Mucosa of rectum (tissue), 2 donors: ENCODE measurements at regions not wholly inside any gene's neighbourhood (a gene's known extent, or its start where the extent isn't known, plus 50 kb on each side); places are given as distances from the start of the nearest gene placed in this dataset.

Experiments
- H3K27ac ChIP-seq, 2 donors: one replicate each; pipeline ENCODE4 v1.7.0; 2013; ENCODE audit warnings: inconsistent platforms in 2 of 2, low read depth in 2 of 2, low read length in 2 of 2
- H3K27me3 ChIP-seq, 2 donors: one replicate each; pipeline ENCODE4 v1.7.0; 2013; ENCODE audit warnings: low read length in 2 of 2; ENCODE audit not compliant: control insufficient read depth in 2 of 2, insufficient read depth in 2 of 2
- H3K36me3 ChIP-seq, 2 donors: one replicate each; pipeline ENCODE4 v1.7.0; 2013; ENCODE audit warnings: low read length in 2 of 2; ENCODE audit not compliant: control insufficient read depth in 2 of 2, insufficient read depth in 2 of 2
- H3K4me1 ChIP-seq, 2 donors: one replicate each; pipeline ENCODE4 v1.7.0; 2013; ENCODE audit warnings: low read length in 2 of 2, mild to moderate bottlenecking in 1 of 2; ENCODE audit not compliant: control insufficient read depth in 2 of 2, insufficient read depth in 2 of 2
- H3K4me3 ChIP-seq, 2 donors: one replicate each; pipeline ENCODE4 v1.7.0; 2013; ENCODE audit warnings: low read length in 2 of 2
- H3K9ac ChIP-seq, 2 donors: one replicate each; pipeline ENCODE4 v1.7.0; 2013; ENCODE audit warnings: low read length in 2 of 2, low read depth in 1 of 2, mild to moderate bottlenecking in 1 of 2
- H3K9me3 ChIP-seq, 2 donors: one replicate each; pipeline ENCODE4 v1.7.0; 2013; ENCODE audit warnings: low read length in 2 of 2; ENCODE audit not compliant: control insufficient read depth in 2 of 2
- donor health status: healthy.
- donor health status: Normal muscosa, but diverticular disease.

- Histone ChIP-seq H3K9ac (no peak overlapping the region), H3K4me3 (no peak overlapping the region), H3K27ac (no peak overlapping the region)
Measured at GRCh38 chr10:20726381-20726780, 170.7 kb downstream of the NEBL start.

DNA sequence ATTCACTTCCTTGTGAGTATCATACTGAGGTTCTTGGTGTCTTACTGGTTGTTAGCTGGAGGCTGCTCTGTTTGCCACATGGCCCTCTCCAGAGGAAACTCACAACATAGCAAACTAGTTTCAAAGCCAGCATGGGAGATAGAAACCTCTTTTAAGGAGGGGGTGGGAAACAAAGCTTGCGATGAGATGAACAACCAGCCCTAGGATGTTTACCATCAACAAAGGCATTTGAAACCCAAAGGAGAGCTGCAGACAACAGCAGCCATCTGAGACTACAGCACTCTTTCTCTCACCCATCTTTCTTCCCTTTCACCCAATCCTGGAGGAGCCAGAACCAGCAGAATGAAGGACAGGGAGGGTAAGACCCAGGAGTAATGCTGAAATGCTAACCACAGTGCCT, 182.1 kb downstream of the NEBL start:
- no peaks in the 10 kb centered on the region for H3K9me3 ChIP-seq
- no peaks in the 10 kb centered on the region for H3K27me3 ChIP-seq
- H3K9ac ChIP-seq: no peak overlapping the region
- H3K4me1 ChIP-seq: no peaks in the 10 kb centered on the region
- no peak overlapping the region for H3K27ac ChIP-seq
- no peak overlapping the region for H3K4me3 ChIP-seq
- H3K36me3 ChIP-seq: no peaks in the 10 kb centered on the region

More at GRCh38 chr10:20726381-20726780, 170.7 kb downstream of the NEBL start:
- Histone ChIP-seq H3K27me3 (no peaks in the 10 kb centered on the region), H3K36me3 (no peaks in the 10 kb centered on the region), H3K4me1 (no peaks in the 10 kb centered on the region), H3K9me3 (no peaks in the 10 kb centered on the region)

GRCh38 chr10:20714518-20714917, 182.6 kb downstream of the NEBL start:
- Histone ChIP-seq H3K27ac (no peak overlapping the region), H3K36me3 (no peaks in the 10 kb centered on the region), H3K4me3 (no peak overlapping the region), H3K9me3 (no peaks in the 10 kb centered on the region), H3K4me1 (no peaks in the 10 kb centered on the region), H3K27me3 (no peaks in the 10 kb centered on the region), H3K9ac (no peak overlapping the region)

GRCh38 chr10:20713420-20713819, 183.7 kb downstream of the NEBL start:
- H3K36me3 ChIP-seq: no peaks in the 10 kb centered on the region
- H3K9me3 ChIP-seq: no peaks in the 10 kb centered on the region
- no peak overlapping the region for H3K9ac ChIP-seq
- no peak overlapping the region for H3K4me3 ChIP-seq
- no peaks in the 10 kb centered on the region for H3K27me3 ChIP-seq
- no peak overlapping the region for H3K27ac ChIP-seq
- H3K4me1 ChIP-seq: no peaks in the 10 kb centered on the region

DNA sequence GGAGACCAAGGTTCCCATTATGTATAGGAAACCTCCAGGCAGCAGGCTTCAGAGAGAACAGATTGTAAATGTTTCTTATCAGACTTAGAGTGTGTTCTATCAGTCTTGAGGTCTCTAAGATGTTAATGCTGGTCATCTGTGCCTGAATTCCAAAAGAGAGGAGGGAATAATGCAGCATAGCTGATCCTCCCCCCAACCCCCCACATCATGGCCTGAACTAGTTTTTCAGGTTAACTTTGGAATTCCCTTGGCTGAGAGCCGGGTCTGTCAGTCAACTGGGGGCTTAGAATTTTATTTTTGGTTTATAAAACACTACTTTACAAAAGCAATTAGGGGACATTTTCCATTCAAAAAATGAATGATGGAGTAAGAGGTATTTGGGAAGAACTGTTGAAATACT, 184.3 kb downstream of the NEBL start:
- Histone ChIP-seq H3K4me1 (no peaks in the 10 kb centered on the region), H3K36me3 (no peaks in the 10 kb centered on the region), H3K9ac (no peak overlapping the region), H3K27me3 (no peaks in the 10 kb centered on the region), H3K4me3 (no peak overlapping the region), H3K9me3 (no peaks in the 10 kb centered on the region), H3K27ac (no peak overlapping the region)

DNA sequence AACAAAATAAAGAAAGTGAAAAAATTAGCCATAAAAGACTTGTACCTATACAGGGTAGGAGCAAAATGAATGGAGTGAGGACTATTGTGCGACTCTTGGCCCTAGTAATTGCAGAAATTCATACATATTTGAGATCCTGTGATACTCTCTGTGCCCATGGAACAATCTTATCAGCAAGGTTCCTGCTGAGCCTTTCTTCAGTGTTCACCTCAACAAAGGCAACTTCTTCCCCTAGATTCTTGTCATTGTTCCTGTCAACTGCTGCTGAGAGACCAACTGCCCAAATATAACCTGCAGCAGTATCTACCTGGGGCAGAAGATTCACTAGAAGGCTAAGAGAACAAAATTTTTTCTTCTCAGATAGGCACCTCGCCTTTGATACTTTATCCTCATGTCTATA, 187.4 kb downstream of the NEBL start:
- H3K9me3 ChIP-seq: no peaks in the 10 kb centered on the region
- H3K36me3 ChIP-seq: no peaks in the 10 kb centered on the region
- no peaks in the 10 kb centered on the region for H3K4me1 ChIP-seq
- H3K27me3 ChIP-seq: no peaks in the 10 kb centered on the region
- H3K9ac ChIP-seq: no peak overlapping the region
- H3K4me3 ChIP-seq: no peak overlapping the region
- H3K27ac ChIP-seq: no peak overlapping the region

DNA sequence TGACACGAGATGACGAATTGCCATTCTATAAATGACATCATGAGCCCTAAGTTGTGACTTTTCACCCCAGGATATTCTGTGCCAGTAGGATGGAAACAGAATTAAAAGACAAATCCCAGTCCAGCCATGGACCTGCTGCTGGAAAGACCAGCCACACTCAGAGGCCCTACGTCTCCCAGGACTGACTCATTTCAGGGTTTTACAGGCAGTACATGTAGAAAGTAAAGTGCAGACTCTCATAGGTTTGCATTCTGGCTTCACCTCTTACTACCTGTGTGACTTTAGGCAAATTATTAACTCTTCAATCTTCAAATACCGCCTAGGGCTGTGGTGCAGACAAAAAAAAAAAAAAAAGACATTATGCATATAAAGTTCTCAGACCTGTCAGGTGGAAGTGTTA, 188.8 kb downstream of the NEBL start:
- H3K27me3 ChIP-seq: no peaks in the 10 kb centered on the region
- H3K27ac ChIP-seq: no peak overlapping the region
- H3K9ac ChIP-seq: no peak overlapping the region
- no peak overlapping the region for H3K4me3 ChIP-seq
- no peaks in the 10 kb centered on the region for H3K9me3 ChIP-seq
- no peaks in the 10 kb centered on the region for H3K36me3 ChIP-seq
- no peaks in the 10 kb centered on the region for H3K4me1 ChIP-seq

- Histone ChIP-seq H3K9ac (no peak overlapping the region), H3K36me3 (no peaks in the 10 kb centered on the region), H3K4me1 (no peaks in the 10 kb centered on the region), H3K27me3 (no peaks in the 10 kb centered on the region), H3K9me3 (no peaks in the 10 kb centered on the region), H3K4me3 (no peak overlapping the region), H3K27ac (no peak overlapping the region)
Measured at GRCh38 chr10:20707251-20707650, 189.9 kb downstream of the NEBL start.

GRCh38 chr10:20698837-20699236, 198.3 kb downstream of the NEBL start:
- H3K36me3 ChIP-seq: no peaks in the 10 kb centered on the region
- H3K9me3 ChIP-seq: no peaks in the 10 kb centered on the region

DNA sequence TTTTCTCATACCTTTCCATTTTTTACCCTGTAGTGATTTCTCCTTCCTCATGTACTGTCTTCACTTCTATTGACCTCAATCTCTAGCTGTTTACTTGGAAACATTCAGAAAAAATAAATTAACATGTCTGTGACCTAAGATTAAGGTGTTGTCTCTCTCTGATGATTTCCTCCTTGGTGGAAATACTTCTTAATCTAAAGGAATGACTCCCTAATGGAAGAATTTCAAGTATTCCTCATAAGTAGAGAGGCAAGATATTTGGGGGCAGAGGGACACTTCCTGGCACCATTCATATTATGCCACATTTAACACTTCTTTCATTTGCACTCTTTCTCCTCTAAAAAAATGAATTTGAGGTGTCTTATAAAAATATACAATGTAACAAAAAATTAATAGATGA, 202.8 kb downstream of the NEBL start:
- H3K9ac ChIP-seq: no peak overlapping the region
- no peak overlapping the region for H3K27ac ChIP-seq
- H3K9me3 ChIP-seq: no peaks in the 10 kb centered on the region
- no peak overlapping the region for H3K4me3 ChIP-seq
- no peaks in the 10 kb centered on the region for H3K4me1 ChIP-seq
- H3K36me3 ChIP-seq: no peaks in the 10 kb centered on the region
- no peaks in the 10 kb centered on the region for H3K27me3 ChIP-seq

More at GRCh38 chr10:20698837-20699236, 198.3 kb downstream of the NEBL start:
- Histone ChIP-seq H3K4me1 (no peaks in the 10 kb centered on the region), H3K27ac (no peak overlapping the region), H3K9ac (no peak overlapping the region), H3K27me3 (no peaks in the 10 kb centered on the region), H3K4me3 (no peak overlapping the region)
